Body of pancreas (tissue), 4 donors: ENCODE measurements at regions not wholly inside any gene's neighbourhood (a gene's known extent, or its start where the extent isn't known, plus 50 kb on each side); places are given as distances from the start of the nearest gene placed in this dataset.

Experiments
- ATAC-seq: fragments of 150-250 bp; one replicate; pipeline ENCODE4 v1.9.1; 2016
- DNase-seq, 4 donors: peaks; one replicate each; pipeline ENCODE4 v3.0.0-alpha.2; 2019
- H3K27ac ChIP-seq, 4 donors: fragments of 200-600 bp; sonication (generic); 1 replicate in 3 of 4; 2 replicates in 1 of 4; pipeline versions ENCODE4 v1.5.1 to v1.6.1; 2016 to 2019; ENCODE audit warnings: mild to moderate bottlenecking in 1 of 4, mixed read lengths in 1 of 4, moderate library complexity in 1 of 4
- H3K27me3 ChIP-seq, 2 donors: fragments of 200-600 bp; sonication (generic); one replicate each; pipeline ENCODE4 v1.6.0; 2016; ENCODE audit warnings: mild to moderate bottlenecking in 1 of 2
- H3K36me3 ChIP-seq, 2 donors: fragments of 200-600 bp; sonication (generic); replicated peaks in 1 of 2; 2 replicates each; pipeline ENCODE4 v1.5.1; 2016; ENCODE audit warnings: low read depth in 2 of 2; ENCODE audit not compliant: insufficient read depth in 1 of 2
- H3K4me1 ChIP-seq: fragments of 200-600 bp; sonication (generic); one replicate; pipeline ENCODE4 v1.6.0; 2016
- H3K4me3 ChIP-seq, 2 donors: fragments of 200-600 bp; sonication (generic); 1 replicate in 1 of 2; 2 replicates in 1 of 2; pipeline ENCODE4 v1.5.1; 2016 to 2019
- H3K9me3 ChIP-seq, 3 donors: fragments of 200-600 bp; sonication (generic); 1 replicate in 2 of 3; 2 replicates in 1 of 3; pipeline ENCODE4 v1.5.1; 2016
- POLR2A ChIP-seq, 3 donors: fragments of 450-650 bp; IDR thresholded peaks; one replicate each; pipeline ENCODE4 v1.6.1; 2016; ENCODE audit warnings: antibody characterized with exemption in 3 of 3, mild to moderate bottlenecking in 2 of 3
- WGBS, 2 donors: methylation state at CpG; one replicate each; pipeline ENCODE4 v1.1.5; 2017; 5-methylcytosine and 5-hydroxymethylcytosine counted together
- intact Hi-C: fragments of 100-400 bp; cut with DNase I; formaldehyde crosslinking; loops from one replicate; pipeline ENCODE4 v1.15.1; 2023
- TF ChIP-seq, protein P1 (sequence below), 7 experiments: fragments of 450-650 bp in 4 of 7; fragments of 200-600 bp in 3 of 7; sonication (generic) in 3 of 7; IDR thresholded peaks; one replicate each; pipeline ENCODE4 v1.5.1; 2016 to 2019; ENCODE audit warnings: antibody characterized with exemption in 7 of 7

DNA sequence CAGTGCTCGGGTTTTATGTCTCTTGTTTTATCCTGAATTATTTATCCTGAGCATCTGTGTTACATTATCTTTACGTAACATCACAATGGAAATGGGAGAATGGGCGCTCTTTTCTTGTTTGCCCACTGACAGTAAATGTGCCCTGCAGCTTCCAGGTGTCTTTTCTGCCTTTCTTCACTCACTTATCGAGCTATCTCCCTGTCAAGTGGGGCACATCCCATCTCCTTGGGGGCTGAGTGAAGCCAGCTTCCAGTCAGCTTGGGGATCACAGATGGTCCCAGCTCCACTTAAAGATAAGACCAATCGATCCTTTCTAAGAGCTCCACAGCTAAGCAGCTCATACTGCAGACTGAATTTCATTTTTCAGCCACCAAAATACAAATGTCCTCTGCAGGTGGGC lies 125.8 kb downstream of the KBTBD8 start:
- H3K27ac ChIP-seq: no peak overlapping the region
- intact Hi-C loops: no loop called here
- no peaks in the 10 kb centered on the region for H3K9me3 ChIP-seq
- TF ChIP-seq POLR2A (IDR thresholded peaks at IDR 0.05): no peak
- TF ChIP-seq, protein P1, sequence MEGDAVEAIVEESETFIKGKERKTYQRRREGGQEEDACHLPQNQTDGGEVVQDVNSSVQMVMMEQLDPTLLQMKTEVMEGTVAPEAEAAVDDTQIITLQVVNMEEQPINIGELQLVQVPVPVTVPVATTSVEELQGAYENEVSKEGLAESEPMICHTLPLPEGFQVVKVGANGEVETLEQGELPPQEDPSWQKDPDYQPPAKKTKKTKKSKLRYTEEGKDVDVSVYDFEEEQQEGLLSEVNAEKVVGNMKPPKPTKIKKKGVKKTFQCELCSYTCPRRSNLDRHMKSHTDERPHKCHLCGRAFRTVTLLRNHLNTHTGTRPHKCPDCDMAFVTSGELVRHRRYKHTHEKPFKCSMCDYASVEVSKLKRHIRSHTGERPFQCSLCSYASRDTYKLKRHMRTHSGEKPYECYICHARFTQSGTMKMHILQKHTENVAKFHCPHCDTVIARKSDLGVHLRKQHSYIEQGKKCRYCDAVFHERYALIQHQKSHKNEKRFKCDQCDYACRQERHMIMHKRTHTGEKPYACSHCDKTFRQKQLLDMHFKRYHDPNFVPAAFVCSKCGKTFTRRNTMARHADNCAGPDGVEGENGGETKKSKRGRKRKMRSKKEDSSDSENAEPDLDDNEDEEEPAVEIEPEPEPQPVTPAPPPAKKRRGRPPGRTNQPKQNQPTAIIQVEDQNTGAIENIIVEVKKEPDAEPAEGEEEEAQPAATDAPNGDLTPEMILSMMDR (IDR thresholded peaks at IDR 0.05): no peak
- DNase-seq: no peak
- H3K4me1 ChIP-seq: no peaks in the 10 kb centered on the region
- WGBS, 2 donors: 57 to 63% methylated on average over 5 of the region's 5 CpGs
- H3K27me3 ChIP-seq: no peaks in the 10 kb centered on the region
- H3K4me3 ChIP-seq: no peak overlapping the region
- no peaks in the 10 kb centered on the region for H3K36me3 ChIP-seq
- no peak for ATAC-seq

DNA sequence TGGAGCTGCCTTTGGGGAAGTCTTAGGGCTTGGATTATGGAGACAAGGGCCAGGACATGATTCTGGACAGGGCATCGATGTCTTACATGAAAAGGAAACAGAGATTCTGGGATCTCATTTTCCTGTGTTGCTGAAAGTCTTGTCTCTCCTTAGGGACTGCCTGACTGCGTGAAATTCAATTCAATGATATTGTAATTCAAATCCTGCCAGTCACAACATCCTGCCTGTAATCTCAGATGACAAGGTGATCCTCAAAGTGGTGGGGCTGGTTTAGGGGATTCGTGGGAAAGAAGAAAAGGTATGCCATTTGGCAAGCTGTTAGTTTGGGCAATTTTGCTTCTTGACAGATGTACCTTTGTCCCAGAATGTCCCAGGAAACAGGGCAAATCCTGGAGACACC lies 129.1 kb downstream of the KBTBD8 start:
- no peaks in the 10 kb centered on the region for H3K4me1 ChIP-seq
- no peaks in the 10 kb centered on the region for H3K9me3 ChIP-seq
- WGBS, 2 donors: 48 to 51% methylated on average over 3 of the region's 3 CpGs
- H3K4me3 ChIP-seq: no peak overlapping the region
- no peaks in the 10 kb centered on the region for H3K36me3 ChIP-seq
- DNase-seq: no peak
- H3K27me3 ChIP-seq: no peaks in the 10 kb centered on the region
- intact Hi-C loops: no loop called here
- no peak for ATAC-seq
- no peak overlapping the region for H3K27ac ChIP-seq
- TF ChIP-seq, protein P1 (IDR thresholded peaks at IDR 0.05): no peak
- TF ChIP-seq POLR2A (IDR thresholded peaks at IDR 0.05): no peak

DNA sequence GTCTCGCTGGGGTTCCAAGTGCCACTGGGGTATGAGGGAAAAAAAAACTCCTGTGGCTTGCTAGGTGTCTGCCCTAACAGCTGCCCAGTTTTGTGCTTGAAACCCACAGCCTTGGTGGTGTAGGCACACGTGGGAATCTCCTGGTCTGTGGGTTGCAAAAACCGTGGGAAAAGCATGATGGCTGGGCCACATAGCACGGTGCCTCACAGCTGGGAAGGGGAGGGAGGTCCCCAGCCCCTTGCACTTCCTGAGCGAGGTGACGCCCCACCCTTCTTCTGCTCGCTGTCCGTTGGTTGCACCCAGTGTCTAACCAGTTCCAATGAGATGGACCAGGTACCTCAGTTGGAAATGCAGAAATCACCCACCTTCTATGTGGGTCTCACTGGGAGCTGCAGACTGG lies 144.3 kb downstream of the KBTBD8 start:
- Histone ChIP-seq H3K9me3 (no peaks in the 10 kb centered on the region), H3K4me1 (no peaks in the 10 kb centered on the region), H3K27ac (no peak overlapping the region), H3K36me3 (no peaks in the 10 kb centered on the region), H3K4me3 (no peak overlapping the region), H3K27me3 (no peaks in the 10 kb centered on the region)
- DNase-seq: no peak
- intact Hi-C loops: no loop called here
- TF ChIP-seq, protein P1 (IDR thresholded peaks at IDR 0.05): no peak
- TF ChIP-seq POLR2A (IDR thresholded peaks at IDR 0.05): no peak
- ATAC-seq: no peak
- 68 to 93% methylated on average over 5 to 8 of the region's 8 CpGs for WGBS, 2 donors

DNA sequence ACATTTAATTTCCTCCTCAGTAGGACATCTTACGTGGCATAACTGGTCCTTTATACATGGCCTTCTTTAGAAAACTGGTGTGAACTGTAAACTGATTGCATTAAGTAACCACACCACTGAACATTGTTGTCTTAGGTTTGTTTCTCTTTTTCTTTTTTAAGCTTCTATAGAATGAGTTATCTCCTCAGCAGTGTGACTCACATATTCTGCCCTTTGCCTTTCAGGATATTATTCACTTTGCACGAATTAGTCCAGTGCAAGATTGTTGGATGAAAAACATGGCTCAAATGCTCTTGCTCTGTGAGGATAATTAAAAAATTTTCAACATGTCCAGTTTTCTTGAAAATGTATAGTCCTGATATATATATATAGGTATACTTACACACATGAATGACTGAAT lies 147.6 kb downstream of the KBTBD8 start:
- H3K36me3 ChIP-seq: no peaks in the 10 kb centered on the region
- TF ChIP-seq, protein P1 (IDR thresholded peaks at IDR 0.05): no peak
- no peak for TF ChIP-seq POLR2A (IDR thresholded peaks at IDR 0.05)
- intact Hi-C loops: no loop called here
- no peak for DNase-seq
- 68 to 71% methylated on average over 2 of the region's 2 CpGs for WGBS, 2 donors
- H3K4me3 ChIP-seq: no peak overlapping the region
- no peak overlapping the region for H3K27ac ChIP-seq
- H3K27me3 ChIP-seq: no peaks in the 10 kb centered on the region
- ATAC-seq: no peak
- H3K4me1 ChIP-seq: no peaks in the 10 kb centered on the region
- no peaks in the 10 kb centered on the region for H3K9me3 ChIP-seq

DNA sequence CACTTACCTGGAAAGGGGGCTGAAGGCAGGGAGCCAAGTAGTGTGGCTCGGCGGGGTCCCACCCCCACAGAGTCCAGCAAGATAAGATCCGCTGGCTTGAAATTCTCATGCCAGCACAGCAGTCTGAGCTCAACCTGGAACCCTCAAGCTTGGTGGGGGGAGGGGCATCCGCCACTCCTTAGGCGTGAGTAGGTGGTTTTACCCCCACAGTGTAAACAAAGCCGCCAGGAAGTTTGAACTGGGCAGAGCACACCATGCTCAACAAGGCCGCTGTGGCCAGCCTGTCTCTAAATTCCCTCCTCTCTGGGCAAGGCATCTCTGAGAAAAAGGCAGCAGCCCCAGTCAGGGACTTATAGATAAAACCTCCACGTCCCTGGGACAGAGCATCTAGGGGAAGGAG lies 156.3 kb downstream of the KBTBD8 start:
- WGBS, 2 donors: 28 to 39% methylated on average over 5 to 8 of the region's 8 CpGs
- no peak for TF ChIP-seq POLR2A (IDR thresholded peaks at IDR 0.05)
- TF ChIP-seq, protein P1 (IDR thresholded peaks at IDR 0.05): no peak

More for the DNA sequence above, 156.3 kb downstream of the KBTBD8 start:
- ATAC-seq (no peak), DNase-seq (no peak)
- no peak overlapping the region for H3K27ac ChIP-seq
- no peak overlapping the region for H3K4me3 ChIP-seq
- no peaks in the 10 kb centered on the region for H3K9me3 ChIP-seq
- intact Hi-C loops: no loop called here
- no peaks in the 10 kb centered on the region for H3K27me3 ChIP-seq
- H3K4me1 ChIP-seq: no peaks in the 10 kb centered on the region
- H3K36me3 ChIP-seq: no peaks in the 10 kb centered on the region
